HL-60 (cell line): ENCODE measurements at regions not wholly inside any gene's neighbourhood (a gene's known extent, or its start where the extent isn't known, plus 50 kb on each side); places are given as distances from the start of the nearest gene placed in this dataset.

Source experiments
- DNase-seq, 2 experiments: peaks; one replicate each; pipeline ENCODE4 v3.0.0-alpha.2; 2010 to 2020; ENCODE audit warnings: low read depth in 1 of 2, low spot score in 1 of 2
- H3K27ac ChIP-seq: fragments of 250-450 bp; sonication (Bioruptor Pico); replicated peaks from 2 replicates; pipeline ENCODE4 v1.5.1; 2020; ENCODE audit warnings: mild to moderate bottlenecking, moderate library complexity
- H3K27me3 ChIP-seq: fragments of 250-450 bp; sonication (Bioruptor Pico); 2 replicates; pipeline ENCODE4 v1.5.1; 2021; ENCODE audit warnings: mild to moderate bottlenecking, moderate library complexity; ENCODE audit not compliant: insufficient read depth, poor library complexity, severe bottlenecking
- H3K4me3 ChIP-seq: replicated peaks from 2 replicates; pipeline ENCODE4 v1.5.1; 2011; ENCODE audit warnings: mild to moderate bottlenecking, control low read depth, low read length; ENCODE audit not compliant: insufficient read depth
- CTCF ChIP-seq: IDR thresholded peaks from one replicate; pipeline ENCODE4 v1.5.1; 2011; ENCODE audit warnings: low read length, control low read depth, inconsistent platforms; ENCODE audit not compliant: insufficient read depth
- GABPA ChIP-seq: IDR thresholded peaks from 2 replicates; pipeline ENCODE4 v1.6.1; 2012; ENCODE audit warnings: low read depth
- POLR2AphosphoS5 ChIP-seq: IDR thresholded peaks from 2 replicates; pipeline ENCODE4 v1.6.1; 2012; ENCODE audit warnings: low read depth
- REST ChIP-seq: IDR thresholded peaks from 2 replicates; pipeline ENCODE4 v1.6.1; 2012; ENCODE audit warnings: low read depth; ENCODE audit not compliant: insufficient replicate concordance
- SPI1 ChIP-seq: IDR thresholded peaks from 2 replicates; pipeline ENCODE4 v1.6.1; 2012; ENCODE audit warnings: low read depth, mild to moderate bottlenecking, borderline replicate concordance

GRCh38 chr10:131426534-131426898, 115.0 kb upstream of the TCERG1L start:
- H3K27me3 ChIP-seq, result no peaks in the 10 kb centered on the region
- TF ChIP-seq REST (no peak), SPI1 (no peak), CTCF (no peak), GABPA (no peak), POLR2AphosphoS5 (no peak)
- H3K4me3 ChIP-seq, result no peak overlapping the region
- no peak for DNase-seq
- no peak overlapping the region for H3K27ac ChIP-seq

GRCh38 chr10:131427281-131427680, 115.8 kb upstream of the TCERG1L start:
- TF ChIP-seq SPI1 (no peak), REST (no peak), CTCF (no peak), POLR2AphosphoS5 (no peak), GABPA (no peak)
- no peak overlapping the region for H3K27ac ChIP-seq
- H3K4me3 ChIP-seq, result no peak overlapping the region
- no peaks in the 10 kb centered on the region for H3K27me3 ChIP-seq
- DNase-seq, result no peak

GRCh38 chr10:131427901-131428300, 116.4 kb upstream of the TCERG1L start:
- DNase-seq, result no peak
- TF ChIP-seq SPI1 (no peak), POLR2AphosphoS5 (no peak), CTCF (no peak), GABPA (no peak), REST (no peak)
- Histone ChIP-seq H3K4me3 (no peak overlapping the region), H3K27ac (no peak overlapping the region), H3K27me3 (no peaks in the 10 kb centered on the region)
